Uterus (tissue), 2 donors: ENCODE measurements at regions not wholly inside any gene's neighbourhood (a gene's known extent, or its start where the extent isn't known, plus 50 kb on each side); places are given as distances from the start of the nearest gene placed in this dataset.

Source experiments
- POLR2A ChIP-seq, 2 donors: fragments of 450-650 bp; IDR thresholded peaks; one replicate each; pipeline ENCODE4 v1.6.1; 2016; ENCODE audit warnings: antibody characterized with exemption in 2 of 2, mild to moderate bottlenecking in 1 of 2, moderate library complexity in 1 of 2
- TF ChIP-seq, protein P1 (sequence below), 4 experiments: fragments of 200-600 bp in 2 of 4; fragments of 450-650 bp in 2 of 4; sonication (generic) in 2 of 4; IDR thresholded peaks; one replicate each; pipeline ENCODE4 v1.5.1; 2016 to 2019; ENCODE audit warnings: antibody characterized with exemption in 4 of 4, mild to moderate bottlenecking in 2 of 4, moderate library complexity in 1 of 4

GRCh38 chr4:123849495-123849894, 452.9 kb downstream of the SPRY1 start:
- TF ChIP-seq, protein P1, sequence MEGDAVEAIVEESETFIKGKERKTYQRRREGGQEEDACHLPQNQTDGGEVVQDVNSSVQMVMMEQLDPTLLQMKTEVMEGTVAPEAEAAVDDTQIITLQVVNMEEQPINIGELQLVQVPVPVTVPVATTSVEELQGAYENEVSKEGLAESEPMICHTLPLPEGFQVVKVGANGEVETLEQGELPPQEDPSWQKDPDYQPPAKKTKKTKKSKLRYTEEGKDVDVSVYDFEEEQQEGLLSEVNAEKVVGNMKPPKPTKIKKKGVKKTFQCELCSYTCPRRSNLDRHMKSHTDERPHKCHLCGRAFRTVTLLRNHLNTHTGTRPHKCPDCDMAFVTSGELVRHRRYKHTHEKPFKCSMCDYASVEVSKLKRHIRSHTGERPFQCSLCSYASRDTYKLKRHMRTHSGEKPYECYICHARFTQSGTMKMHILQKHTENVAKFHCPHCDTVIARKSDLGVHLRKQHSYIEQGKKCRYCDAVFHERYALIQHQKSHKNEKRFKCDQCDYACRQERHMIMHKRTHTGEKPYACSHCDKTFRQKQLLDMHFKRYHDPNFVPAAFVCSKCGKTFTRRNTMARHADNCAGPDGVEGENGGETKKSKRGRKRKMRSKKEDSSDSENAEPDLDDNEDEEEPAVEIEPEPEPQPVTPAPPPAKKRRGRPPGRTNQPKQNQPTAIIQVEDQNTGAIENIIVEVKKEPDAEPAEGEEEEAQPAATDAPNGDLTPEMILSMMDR (IDR thresholded peaks at IDR 0.05) = no peak
- no peak for TF ChIP-seq POLR2A (IDR thresholded peaks at IDR 0.05)
